ENCODE measurements at regions not wholly inside any gene's neighbourhood (a gene's known extent, or its start where the extent isn't known, plus 50 kb on each side); places are given as distances from the start of the nearest gene placed in this dataset.

DNA sequence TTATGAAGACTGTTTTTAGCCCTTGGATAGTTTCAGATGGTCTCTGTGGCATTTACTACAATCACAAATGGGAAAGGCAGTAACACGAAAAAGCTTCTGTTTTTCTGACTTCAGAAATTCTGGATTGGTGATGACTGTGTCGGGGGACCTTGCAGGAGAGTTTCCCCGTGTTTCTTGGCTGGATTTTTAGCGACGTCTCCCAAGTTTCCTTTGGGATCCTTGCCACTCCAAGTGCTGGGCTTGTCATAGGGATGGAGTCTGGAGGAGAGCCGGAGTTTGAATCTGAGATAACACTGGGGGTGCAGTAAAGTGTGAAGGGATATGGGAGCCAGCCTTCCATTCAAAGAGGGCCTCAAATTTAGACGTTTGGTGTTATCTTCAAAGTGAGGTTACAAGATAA is 179.0 kb downstream of the SNX10 start:
- Histone ChIP-seq H3K27ac (ENCODE audit: low read depth, low read length) (no peak overlapping the region), H3K79me2 (ENCODE audit: insufficient read depth, low read length) (no peaks in the 10 kb centered on the region), H3K27me3 (ENCODE audit: insufficient read depth, low read length) (no peaks in the 10 kb centered on the region), H2AFZ (ENCODE audit: low read length) (no peak overlapping the region), H4K20me1 (ENCODE audit: insufficient read depth, low read length) (no peaks in the 10 kb centered on the region), H3K4me1 (ENCODE audit: insufficient read depth, low read length) (no peaks in the 10 kb centered on the region), H3K4me3 (ENCODE audit: insufficient read depth, low read length) (no peak overlapping the region), H3K4me2 (ENCODE audit: insufficient read depth, low read length) (no peak overlapping the region), H3K36me3 (ENCODE audit: insufficient read depth, low read length) (no peaks in the 10 kb centered on the region), H3K9me3 (ENCODE audit: low read depth, low read length) (no peaks in the 10 kb centered on the region)
- no peak for DNase-seq (ENCODE audit: insufficient read length, low spot score, missing footprints)
- TF ChIP-seq, protein P1, sequence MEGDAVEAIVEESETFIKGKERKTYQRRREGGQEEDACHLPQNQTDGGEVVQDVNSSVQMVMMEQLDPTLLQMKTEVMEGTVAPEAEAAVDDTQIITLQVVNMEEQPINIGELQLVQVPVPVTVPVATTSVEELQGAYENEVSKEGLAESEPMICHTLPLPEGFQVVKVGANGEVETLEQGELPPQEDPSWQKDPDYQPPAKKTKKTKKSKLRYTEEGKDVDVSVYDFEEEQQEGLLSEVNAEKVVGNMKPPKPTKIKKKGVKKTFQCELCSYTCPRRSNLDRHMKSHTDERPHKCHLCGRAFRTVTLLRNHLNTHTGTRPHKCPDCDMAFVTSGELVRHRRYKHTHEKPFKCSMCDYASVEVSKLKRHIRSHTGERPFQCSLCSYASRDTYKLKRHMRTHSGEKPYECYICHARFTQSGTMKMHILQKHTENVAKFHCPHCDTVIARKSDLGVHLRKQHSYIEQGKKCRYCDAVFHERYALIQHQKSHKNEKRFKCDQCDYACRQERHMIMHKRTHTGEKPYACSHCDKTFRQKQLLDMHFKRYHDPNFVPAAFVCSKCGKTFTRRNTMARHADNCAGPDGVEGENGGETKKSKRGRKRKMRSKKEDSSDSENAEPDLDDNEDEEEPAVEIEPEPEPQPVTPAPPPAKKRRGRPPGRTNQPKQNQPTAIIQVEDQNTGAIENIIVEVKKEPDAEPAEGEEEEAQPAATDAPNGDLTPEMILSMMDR (IDR thresholded peaks at IDR 0.05; ENCODE audit: extremely low read depth, low read depth, low read length), result no peak

DNA sequence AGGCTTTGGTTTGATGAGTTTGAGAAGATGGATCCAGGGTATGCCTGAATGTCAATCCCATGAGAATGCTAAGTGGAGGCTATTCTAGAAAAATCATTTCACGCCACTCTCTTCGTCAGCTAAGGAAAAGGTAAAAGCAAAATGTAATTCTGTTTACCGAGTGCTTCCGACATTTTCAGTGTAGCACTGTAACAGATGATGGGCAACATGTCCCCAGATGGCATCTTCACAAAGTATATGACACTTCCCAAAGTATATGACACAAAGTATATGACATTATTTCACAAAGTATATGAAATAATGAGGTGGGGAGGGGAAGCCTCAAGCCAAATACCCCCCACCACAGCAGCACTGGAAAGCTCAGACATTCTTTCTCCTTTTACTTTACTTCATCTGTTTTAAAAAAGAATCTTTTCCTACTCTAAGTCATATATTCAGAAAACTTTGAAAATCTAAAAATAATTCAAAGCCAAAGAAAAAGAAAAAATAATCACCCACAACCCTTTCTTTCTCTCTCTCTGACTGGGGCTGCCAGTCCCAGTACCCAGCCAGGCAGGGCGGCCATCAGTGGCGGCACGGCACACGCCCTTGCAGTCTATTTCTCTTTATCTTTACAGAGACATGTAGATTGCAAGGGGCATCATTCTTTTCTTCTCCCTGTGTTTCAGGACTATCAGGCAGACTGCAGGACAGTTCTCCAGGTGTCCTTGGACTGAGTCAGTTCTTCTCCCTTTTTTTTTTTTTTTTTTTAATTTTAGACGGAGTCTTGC is 179.8 kb downstream of the SNX10 start:
- H3K9me3 ChIP-seq (ENCODE audit: low read depth, low read length), result no peaks in the 10 kb centered on the region
- H3K4me2 ChIP-seq (ENCODE audit: insufficient read depth, low read length), result no peak overlapping the region
- no peaks in the 10 kb centered on the region for H3K36me3 ChIP-seq (ENCODE audit: insufficient read depth, low read length)
- H3K27me3 ChIP-seq (ENCODE audit: insufficient read depth, low read length), result no peaks in the 10 kb centered on the region
- no peak overlapping the region for H2AFZ ChIP-seq (ENCODE audit: low read length)
- no peaks in the 10 kb centered on the region for H4K20me1 ChIP-seq (ENCODE audit: insufficient read depth, low read length)
- H3K4me3 ChIP-seq (ENCODE audit: insufficient read depth, low read length), result no peak overlapping the region
- TF ChIP-seq, protein P1 (IDR thresholded peaks at IDR 0.05; ENCODE audit: extremely low read depth, low read depth, low read length), result no peak
- no peaks in the 10 kb centered on the region for H3K79me2 ChIP-seq (ENCODE audit: insufficient read depth, low read length)
- no peaks in the 10 kb centered on the region for H3K4me1 ChIP-seq (ENCODE audit: insufficient read depth, low read length)
- H3K27ac ChIP-seq (ENCODE audit: low read depth, low read length), result no peak overlapping the region
- no peak for DNase-seq (ENCODE audit: insufficient read length, low spot score, missing footprints)

DNA sequence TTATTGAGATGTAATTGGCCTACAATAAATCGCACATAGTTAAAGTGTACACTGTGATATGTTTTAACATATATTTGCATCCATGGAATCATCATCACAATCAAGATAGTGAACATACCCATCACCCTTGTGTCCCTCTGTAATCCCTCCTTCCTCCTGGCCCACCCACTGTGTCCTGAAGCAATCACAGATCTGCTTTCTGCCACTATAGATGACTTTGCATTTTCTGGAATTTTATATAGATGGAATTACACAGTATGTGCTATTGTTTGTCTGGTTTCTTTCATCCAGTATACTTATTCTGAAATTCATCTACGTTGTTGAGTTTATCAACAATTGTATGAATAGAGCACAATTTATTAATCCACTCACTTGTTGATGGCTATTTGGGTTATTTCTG is 181.3 kb downstream of the SNX10 start:
- Histone ChIP-seq H3K9me3 (ENCODE audit: low read depth, low read length) (no peaks in the 10 kb centered on the region), H3K27ac (ENCODE audit: low read depth, low read length) (no peak overlapping the region), H3K79me2 (ENCODE audit: insufficient read depth, low read length) (no peaks in the 10 kb centered on the region), H3K4me2 (ENCODE audit: insufficient read depth, low read length) (no peak overlapping the region), H3K4me1 (ENCODE audit: insufficient read depth, low read length) (no peaks in the 10 kb centered on the region), H4K20me1 (ENCODE audit: insufficient read depth, low read length) (no peaks in the 10 kb centered on the region), H3K36me3 (ENCODE audit: insufficient read depth, low read length) (no peaks in the 10 kb centered on the region), H2AFZ (ENCODE audit: low read length) (no peak overlapping the region), H3K4me3 (ENCODE audit: insufficient read depth, low read length) (no peak overlapping the region), H3K27me3 (ENCODE audit: insufficient read depth, low read length) (no peaks in the 10 kb centered on the region)
- no peak for DNase-seq (ENCODE audit: insufficient read length, low spot score, missing footprints)
- TF ChIP-seq, protein P1 (IDR thresholded peaks at IDR 0.05; ENCODE audit: extremely low read depth, low read depth, low read length), result no peak

DNA sequence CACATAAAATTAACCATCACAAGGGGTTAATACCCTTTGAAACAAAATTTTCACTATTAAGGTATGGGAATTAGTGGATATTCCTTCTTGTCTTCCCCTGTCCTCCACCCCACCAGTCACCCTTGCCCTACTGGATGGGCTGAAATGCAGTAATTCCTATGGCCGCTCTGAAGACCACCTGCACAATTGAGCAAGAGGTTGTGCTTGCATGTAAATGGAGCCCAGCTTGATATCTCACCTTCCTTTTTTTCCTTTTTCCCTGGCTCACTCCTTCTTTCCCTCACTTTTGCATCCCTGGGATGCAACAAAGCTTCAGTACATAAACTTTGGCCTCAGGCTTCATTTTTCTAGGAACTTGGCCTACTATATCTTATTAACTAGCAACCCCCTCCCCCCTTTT is 184.6 kb downstream of the SNX10 start:
- TF ChIP-seq, protein P1 (IDR thresholded peaks at IDR 0.05; ENCODE audit: extremely low read depth, low read depth, low read length), result no peak

More for the DNA sequence above, 184.6 kb downstream of the SNX10 start:
- Histone ChIP-seq H3K4me2 (ENCODE audit: insufficient read depth, low read length) (no peak overlapping the region), H3K9me3 (ENCODE audit: low read depth, low read length) (no peaks in the 10 kb centered on the region), H4K20me1 (ENCODE audit: insufficient read depth, low read length) (no peaks in the 10 kb centered on the region), H2AFZ (ENCODE audit: low read length) (no peak overlapping the region), H3K36me3 (ENCODE audit: insufficient read depth, low read length) (no peaks in the 10 kb centered on the region), H3K79me2 (ENCODE audit: insufficient read depth, low read length) (no peaks in the 10 kb centered on the region), H3K27me3 (ENCODE audit: insufficient read depth, low read length) (no peaks in the 10 kb centered on the region), H3K4me3 (ENCODE audit: insufficient read depth, low read length) (no peak overlapping the region), H3K4me1 (ENCODE audit: insufficient read depth, low read length) (no peaks in the 10 kb centered on the region), H3K27ac (ENCODE audit: low read depth, low read length) (no peak overlapping the region)
- DNase-seq (ENCODE audit: insufficient read length, low spot score, missing footprints), result no peak
